HG02981 (cell line): ENCODE measurements at regions not wholly inside any gene's neighbourhood (a gene's known extent, or its start where the extent isn't known, plus 50 kb on each side); places are given as distances from the start of the nearest gene placed in this dataset.
"Not testable (repeated sequence)": the region's sequence is repeated elsewhere in the genome, so short reads cannot be mapped to it uniquely, and the experiment has no call there.

Source experiments
- ATAC-seq: cut with Tn5 transposase; IDR thresholded peaks from one replicate; pipeline ENCODE4 v1.9.1; 2021; ENCODE audit warnings: mild to moderate bottlenecking, moderate library complexity; ENCODE audit not compliant: unreplicated experiment

DNA sequence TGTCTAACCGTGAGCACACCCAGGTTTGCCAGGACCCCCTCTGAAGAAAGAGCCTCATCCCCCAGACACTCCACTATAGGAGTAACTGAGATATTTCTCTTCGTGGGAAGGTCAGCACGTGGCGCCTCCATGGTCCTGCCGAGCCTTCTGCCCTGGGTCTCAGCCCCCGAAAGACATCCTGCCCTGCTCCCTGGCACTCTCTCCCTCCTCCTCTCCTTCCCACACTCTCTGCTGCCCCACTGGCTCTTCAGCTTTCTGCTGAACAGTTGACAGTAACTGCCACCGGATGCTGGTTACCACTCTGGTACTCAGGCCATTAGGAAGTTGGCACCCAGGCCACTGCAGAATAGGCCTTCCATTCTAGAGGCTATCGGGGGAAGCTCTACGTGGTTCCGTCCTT lies 185.2 kb downstream of the UACA start:
- no peak for ATAC-seq

DNA sequence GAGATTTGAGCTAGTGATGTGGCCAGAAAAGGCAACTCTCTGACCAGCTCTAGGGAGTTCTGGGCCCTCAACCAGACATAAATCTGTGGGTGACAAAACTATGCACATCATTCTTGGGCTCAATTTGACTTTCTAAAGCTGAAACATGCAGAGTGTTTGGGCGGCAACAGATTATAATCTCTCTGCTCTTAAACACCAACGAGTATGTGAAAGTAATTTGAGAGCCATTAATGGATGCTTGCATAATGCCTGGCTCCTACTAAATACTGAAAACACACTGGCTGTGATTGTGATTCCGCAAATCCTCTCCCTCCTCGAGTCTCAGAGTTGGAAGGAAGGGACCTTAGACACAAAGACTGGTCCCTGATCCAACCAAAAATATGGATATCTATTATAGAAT lies 186.7 kb downstream of the UACA start:
- ATAC-seq: no peak

DNA sequence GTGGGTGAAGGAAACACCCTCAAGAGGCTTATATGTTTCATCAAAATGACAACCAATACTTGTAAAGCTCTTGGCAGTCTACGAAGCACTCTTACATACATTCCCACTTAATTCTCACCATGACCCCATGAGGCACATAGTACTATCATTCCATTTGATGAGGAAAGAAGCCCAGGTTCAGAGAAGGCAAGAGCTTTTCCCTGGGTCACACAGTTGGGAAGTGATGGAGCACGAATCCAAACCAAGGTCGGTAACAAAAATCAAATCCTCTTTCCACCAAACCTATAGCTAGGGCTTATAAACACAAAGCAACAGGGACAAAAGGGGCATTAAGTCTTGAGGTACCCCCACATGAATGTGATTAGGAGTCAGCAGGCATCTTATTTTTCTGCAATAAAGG lies 187.1 kb downstream of the UACA start:
- ATAC-seq: no peak

DNA sequence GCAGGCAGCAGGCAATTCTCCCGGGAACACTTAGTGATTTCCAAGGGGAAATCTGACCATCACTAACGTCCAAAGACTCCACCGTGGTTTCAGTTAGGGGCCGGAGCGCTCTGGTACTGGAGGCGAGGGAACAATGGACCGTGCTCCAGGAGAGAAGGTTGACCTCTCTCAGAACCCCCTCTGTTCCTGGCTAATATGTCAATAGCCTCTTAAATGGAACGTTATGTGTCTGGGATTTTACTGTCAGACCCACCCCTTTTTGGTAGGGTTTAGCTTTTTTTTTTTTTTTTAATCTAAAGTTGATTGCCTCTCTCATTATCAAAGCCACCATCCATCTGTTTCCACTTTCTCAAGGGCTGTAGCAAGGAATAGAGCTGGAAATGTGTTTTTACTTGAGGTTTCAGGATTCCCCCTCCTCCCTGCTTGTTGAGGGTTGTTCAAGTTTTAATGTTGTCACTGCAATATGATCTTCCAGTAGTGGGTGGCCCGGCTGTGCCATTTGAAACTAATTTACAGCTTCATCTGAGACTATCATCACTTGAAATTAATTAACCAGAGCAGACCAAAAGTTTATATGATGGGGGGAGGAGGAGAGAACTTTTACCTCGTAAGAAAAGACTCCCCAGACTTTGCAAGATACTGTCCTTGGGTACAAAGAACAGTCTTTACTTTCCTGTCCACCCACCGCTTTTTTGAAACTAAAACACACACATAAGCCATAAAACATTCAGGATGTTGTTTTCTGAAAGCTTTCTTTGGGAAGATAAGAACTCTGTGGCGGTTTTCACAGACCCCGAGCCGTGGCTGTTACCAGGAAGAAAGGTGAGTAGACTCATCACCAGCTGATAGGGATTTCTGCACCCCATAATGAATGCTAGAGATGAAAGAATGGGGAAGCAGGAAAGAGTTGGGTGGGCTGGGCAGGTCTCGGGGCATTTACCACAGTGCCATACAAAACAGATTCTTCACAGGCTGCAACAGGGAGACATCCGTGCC lies 187.8 kb downstream of the UACA start:
- no peak for ATAC-seq

DNA sequence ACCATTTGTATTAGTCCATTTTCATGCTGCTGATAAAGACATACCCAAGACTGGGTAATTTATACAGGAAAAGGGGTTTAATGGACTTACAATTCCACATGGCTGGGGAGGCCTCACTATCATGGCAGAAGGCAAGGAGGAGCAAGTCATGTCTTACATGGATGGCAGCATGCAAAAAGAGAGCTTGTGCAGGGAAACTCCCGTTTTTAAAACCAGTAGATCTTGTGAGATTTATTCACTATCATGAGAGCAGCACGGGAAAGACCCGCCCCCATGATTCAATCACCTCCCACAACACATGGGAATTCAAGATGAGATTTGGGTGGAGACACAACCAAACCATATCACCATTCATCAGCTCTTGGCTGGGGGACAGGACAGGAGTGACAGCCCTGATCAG lies 189.0 kb downstream of the UACA start:
- ATAC-seq: not testable (repeated sequence)

DNA sequence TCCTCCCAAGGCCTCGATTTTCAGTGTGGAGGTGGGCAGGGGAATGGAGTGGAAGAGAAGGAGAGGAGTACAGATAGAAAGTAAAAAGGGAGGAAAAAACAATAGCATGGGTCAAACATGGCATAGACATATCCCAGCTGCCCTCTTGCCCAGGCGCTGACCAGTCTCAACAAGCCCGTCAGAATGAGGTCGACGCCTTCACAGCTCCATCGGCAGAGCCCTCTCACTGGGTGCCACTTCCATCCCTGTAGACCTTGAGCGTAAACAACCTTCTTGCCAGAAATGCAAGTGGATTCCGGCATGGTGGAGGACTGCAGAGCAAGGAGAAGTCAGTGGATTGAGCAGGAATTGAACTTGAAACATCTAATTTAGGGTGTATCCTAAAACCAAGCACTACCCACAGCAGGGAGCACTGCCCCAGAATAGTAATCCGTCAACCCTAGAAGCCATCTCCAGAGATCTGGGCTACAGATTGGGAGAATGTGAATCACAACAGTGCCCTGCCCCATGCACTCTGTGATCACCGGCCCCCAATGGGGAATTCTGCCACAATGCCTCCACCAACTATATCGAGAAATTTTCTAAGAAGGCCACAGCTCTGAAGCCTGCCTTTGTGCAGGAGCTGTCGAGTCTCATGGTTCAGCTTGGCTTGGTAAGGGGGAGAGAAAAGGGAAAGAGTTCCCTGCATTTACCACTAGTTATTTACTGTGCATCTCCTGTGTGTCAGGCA lies 190.1 kb downstream of the UACA start:
- no peak for ATAC-seq

DNA sequence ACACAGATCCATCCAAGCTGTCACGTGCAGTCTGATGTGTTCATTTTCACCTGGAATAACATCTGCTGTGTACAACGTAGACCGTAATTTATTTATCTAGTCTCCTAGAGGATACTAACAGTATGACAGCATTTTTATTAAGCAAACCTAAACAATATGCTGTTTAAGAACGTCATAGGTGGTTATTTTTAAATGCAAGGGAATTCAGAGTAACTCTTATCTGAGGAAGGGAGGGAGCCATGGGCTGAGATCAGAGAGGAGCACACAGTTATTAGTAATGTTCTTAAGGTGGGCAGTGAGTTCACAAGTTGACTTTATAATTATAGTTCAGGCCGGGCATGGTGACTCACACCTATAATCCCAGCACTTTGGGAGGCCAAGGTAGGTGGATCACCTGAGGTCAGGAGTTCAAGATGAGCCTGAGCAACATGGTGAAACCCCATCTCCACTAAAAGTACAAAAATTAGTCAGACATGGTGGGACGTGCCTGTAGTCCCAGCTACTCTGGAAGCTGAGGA lies 193.6 kb downstream of the UACA start:
- no peak for ATAC-seq

DNA sequence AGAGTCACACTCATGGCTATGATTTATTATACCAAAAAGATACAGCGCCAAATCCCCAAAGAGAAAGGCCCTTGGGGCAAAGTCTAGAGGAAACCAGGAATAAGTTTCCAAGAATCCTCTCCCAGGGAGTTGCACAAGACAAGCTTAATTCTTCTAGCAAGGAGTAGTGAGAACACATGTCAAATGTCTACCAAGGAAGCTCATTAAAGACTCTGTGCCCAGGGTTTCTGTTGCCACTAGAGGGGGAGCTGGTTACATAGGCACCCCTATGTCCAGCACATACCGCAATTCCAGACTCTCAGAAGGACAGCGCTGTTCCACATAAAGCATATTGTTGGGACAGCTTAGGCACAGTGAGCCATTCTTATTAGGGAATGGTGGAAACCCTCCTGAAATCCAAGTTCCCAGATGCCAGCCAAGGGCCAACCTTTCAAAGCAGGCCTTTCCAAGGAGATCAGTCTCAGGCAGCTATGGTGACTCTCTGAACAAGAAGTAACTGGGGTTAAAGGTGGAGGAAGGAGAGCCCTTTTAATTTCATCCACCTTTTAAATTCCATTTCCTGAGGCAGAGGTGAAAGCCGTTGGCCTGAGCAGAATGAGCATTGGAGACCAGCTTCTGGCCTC lies 194.2 kb downstream of the UACA start:
- ATAC-seq: no peak

DNA sequence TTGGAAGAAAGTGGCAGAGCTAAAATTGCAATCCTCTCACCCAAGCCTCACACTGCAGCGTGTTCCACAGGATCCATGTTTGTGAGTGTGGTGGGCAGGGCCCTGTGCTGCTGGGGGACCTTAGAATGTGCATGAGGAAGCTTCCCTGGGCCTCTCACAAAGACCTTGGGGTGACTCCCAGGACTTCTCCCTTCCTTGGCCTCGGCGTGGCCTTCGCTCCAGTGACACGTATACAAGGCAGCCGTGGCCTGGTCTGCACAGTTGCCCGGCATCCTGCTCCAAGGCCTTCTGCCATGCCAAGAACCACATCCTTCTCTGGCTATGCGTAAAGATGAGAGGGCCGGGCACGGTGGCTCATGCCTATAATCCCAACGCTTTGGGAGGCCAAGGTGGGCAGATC lies 196.4 kb downstream of the UACA start:
- ATAC-seq: no peak

DNA sequence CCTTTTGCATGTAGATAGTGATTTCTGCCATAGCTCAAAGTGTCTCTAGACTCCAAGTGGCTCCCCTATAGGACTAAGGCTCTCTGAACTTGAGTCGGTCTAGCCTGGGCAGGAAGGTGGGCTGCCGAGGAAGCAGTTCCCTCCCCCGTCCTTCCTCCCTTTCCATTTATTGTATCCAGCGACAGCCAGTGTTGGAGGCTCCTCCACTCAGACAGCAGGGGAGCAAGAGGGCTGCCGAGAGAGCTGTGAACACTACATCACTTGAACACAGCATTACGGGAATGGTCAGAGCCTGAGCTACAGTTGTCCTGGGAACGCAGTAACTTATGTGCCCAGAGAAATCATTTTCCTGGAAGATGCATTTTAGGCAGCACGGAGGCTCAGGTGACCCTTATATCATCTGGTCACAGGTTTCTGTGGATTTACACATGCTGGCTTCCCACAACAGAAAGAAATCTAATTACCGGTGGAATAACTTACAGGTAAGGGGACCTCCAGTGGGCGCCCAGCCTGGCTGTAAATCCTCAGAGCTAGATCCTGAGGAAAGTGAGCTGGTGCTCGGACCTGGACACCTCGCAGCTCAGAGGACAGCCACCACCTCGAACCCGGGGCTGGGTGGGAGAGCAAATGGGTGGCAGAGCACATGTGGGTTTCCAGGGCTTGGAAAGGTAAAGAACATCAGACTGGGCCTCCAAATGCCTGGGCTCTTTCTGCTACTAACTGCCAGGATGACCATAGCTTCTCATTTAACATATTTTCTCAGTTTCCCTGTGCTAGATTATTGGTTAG lies 197.1 kb downstream of the UACA start:
- ATAC-seq: no peak

DNA sequence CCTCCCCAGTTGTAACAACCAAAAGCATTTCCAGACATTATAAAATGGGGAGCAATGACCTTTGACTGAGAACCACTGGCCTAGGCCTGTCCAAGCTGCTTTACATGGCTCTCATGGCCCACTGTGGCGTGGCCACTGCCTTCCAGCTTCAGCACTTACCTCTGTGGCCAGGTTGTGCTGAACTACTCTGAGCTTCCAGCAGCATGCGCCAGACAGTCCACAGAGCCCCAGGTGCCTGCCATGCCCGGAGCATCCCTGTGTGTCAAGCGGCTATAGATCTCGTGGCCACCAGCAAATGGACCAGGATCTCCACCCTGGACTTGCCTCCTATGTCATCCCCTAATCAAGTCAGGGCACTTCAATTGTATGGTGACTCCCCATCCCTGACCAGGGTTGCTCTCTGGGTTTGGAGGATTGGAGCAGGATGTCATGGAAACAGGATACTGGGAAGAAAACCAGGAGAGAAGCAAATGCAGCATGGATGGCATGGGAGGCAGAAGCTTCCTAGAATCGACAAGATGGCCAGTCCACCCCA lies 199.7 kb downstream of the UACA start:
- ATAC-seq: no peak

DNA sequence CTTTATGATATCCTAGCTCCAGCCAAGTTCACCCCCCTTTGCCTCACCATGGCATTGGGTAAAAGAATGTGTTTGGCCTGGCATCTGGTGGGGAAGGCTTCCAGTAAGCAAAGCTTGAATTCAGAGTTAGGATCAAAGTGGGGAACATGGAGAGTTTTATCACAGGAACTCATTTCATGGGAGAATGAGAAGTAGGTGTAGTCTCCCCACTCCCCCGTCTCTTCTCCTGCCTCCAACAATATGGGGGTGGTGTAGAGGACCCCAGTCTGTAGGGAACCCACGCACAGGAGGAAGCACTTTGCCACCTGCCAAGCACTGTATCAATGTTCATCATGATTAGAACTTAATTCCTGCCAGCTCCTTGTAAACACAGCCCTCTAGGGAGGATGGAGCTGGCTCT lies 200.5 kb downstream of the UACA start:
- no peak for ATAC-seq

DNA sequence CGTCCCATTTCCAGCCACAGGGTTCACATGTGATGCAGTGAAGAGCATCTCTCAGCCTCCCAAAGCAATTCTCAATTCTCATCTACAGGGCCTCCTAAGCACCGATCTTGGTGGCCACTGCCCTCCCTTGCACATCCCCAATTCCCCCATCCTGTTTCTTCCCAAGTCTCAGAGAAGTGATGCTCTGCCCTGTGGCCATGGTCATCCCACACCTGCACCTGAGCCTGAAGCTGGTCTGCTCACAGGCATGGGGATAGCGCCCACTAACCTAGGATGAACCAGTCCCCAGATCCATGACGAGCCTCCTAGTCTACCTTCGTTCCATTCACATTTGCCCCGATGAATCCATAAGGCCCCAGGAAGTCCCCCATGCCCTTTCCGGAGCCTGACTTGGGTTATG lies 201.5 kb downstream of the UACA start:
- no peak for ATAC-seq

DNA sequence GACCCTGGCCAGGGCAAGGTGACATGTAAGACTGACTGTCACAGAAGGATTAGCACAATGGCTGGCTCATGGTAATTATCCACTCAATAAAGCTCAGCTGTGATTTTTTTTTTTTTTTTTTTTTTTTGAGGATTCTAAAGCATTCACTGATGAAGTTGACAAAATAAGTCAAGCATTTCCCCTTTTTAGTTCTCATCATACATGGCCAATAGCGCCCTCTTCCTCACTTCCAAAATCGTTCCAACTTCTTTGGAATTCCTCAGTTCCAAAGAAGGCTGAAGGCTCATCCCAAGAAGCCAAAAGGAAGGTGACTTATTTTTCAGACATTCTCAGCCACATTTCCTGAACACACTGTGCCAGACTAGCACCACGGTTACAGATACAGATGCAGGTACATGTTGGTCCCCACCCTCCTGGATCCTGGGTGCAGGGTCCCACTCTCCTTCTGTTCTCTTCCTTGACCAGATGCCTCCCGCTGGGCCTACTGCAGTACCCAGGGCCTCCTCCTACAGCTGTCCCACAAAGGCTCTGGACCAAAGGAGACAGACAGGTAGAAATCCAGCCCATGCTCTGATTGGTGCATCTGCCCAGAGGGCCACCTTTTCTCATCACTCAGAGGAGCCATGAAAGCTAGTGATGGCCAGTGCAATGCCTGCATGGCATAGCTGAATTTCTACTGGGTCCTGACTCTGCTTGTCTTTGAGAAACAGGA lies 202.6 kb downstream of the UACA start:
- ATAC-seq: no peak

DNA sequence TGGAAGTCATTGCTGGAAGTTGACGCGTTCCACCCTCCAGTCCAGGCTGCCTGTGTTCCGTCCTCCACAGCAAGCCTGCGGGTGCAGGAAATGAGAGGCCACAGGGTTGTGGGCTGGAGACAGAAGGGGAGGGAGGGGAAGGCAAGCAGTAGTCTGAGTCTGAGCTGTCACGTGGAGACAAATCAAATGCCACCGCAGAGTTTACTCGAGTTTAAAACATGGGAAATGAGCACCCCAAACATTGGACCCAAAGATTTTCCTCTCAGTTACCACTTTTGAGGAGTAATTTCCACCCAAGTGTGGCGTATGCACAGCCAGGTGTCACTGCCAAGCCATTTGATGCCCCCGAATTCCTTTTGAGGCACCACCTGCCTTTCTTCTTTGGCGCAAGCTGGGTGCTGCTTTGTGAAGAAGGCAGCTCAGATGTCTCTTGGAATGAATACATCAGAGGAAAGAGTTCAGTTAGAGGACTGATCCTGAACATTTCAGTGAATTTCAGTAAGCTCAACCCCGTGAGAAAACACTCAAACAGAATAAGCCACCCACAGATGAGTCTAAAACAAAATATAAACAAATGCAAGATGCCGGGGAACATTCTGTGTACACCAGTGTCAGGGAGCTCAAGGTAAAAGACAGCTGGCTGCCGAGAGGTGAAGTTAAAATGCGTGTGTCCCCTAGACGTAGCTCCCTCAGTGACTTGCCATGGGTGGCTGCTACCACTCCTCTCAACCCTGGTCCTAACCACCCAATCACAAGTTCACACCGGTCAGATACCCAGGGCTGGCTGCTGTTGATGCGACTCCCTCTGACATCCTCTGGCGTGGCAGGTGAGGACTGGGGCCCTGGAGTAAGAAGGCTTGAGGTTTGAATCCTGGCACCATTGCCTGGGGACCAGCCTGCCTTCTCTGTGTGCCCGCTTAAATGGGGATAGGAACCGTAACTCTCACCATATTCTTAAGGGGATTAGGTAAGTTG lies 203.8 kb downstream of the UACA start:
- no peak for ATAC-seq

DNA sequence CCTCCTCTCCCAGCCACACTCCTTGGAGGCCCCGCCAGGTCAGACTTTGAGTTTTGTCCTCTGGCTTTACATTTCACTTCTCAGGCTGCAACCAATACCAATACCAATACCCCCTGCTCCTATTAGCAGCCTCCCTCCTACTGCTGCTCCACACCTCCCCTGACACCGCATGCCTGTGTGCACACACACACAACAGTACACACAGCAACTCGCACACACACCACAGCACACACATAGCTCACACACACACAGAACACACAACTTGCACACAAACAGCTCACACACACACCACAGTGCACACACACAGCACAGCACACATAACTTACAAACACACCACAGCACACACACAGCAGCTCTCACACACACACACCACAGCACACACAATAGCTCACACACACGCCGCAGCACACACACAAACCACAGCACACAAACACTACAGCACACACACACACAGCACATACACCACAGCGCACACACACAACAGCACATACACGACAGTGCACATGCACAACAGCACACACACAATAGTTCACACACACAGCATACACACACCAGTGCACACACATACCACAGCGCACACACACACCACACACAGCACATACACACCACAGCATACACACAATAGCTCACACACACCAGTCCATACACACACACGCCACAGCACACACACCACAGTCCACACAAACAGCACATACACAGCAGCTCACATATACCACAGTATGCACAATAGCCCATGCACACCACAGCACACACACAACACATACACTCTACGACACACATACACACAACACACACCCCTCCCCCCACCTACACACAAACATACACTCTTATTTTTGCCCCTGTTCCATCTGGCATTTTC lies 204.7 kb downstream of the UACA start:
- no peak for ATAC-seq

DNA sequence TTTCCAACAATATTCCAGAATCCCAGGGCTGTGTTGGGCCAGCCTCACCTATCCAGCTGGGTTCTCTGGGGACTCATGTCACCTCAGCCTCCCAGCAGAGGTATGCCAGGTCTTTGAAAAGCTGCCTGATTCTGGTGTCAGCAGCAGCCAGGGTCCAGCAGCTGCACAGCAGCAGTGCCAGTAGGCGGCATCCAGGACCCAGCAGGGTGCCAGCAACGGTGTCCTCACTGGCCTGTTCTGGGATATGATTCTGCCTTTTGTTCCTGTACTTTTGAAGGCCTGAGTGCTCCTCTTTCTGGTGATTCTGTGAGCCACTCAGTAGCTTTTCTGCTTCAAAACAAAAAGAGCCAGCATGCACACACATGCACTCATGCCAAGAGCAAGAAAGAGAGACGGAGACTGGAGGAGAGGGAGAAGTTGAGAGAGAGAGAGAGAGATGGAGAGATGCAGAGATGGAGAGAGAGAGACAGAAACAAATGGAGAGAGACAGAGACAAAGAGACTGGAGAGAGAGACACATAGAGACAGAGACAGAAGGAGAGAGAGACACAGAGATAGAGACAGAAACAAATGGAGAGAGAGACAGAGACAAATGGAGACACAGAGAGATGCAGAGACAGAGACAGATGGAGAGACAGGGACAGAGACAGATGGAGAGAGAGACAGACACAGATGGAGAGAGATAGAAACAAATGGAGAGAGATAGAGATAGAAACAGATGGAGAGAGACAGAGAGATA lies 205.7 kb downstream of the UACA start:
- ATAC-seq: no peak
